Stimulated activated CD4-positive, alpha-beta T cell treated with anti-CD3 and anti-CD28 coated beads, Interleukin-15, amount 100 ng/mL, for 1 hour (primary cell): ENCODE measurements at regions not wholly inside any gene's neighbourhood (a gene's known extent, or its start where the extent isn't known, plus 50 kb on each side); places are given as distances from the start of the nearest gene placed in this dataset.
A peak's percentile ranks its signal among the peaks of the same experiment; 100 is the strongest.
"Not testable (repeated sequence)": the region's sequence is repeated elsewhere in the genome, so short reads cannot be mapped to it uniquely, and the experiment has no call there.

Source experiments
- DNase-seq, 2 donors: peaks; one replicate each; pipeline ENCODE4 v3.0.0-alpha.2; 2020; ENCODE audit warnings: low read depth in 1 of 2, low spot score in 1 of 2

GRCh38 chr20:4635781-4636180, 50.5 kb upstream of the PRNP start:
- DNase-seq = no peak

- no peak for DNase-seq
Observed at GRCh38 chr20:4635342-4635741, 50.9 kb upstream of the PRNP start.

- DNase-seq = no peak
Observed at GRCh38 chr20:4633780-4634179, 52.5 kb upstream of the PRNP start.

GRCh38 chr20:4633379-4633778, 52.9 kb upstream of the PRNP start:
- DNase-seq = no peak

- no peak for DNase-seq
Observed at GRCh38 chr20:4632876-4633275, 53.4 kb upstream of the PRNP start.

GRCh38 chr20:4626228-4626627, 60.0 kb upstream of the PRNP start:
- DNase-seq = no peak

GRCh38 chr20:4625687-4626086, 60.6 kb upstream of the PRNP start:
- DNase-seq = no peak

- DNase-seq = not testable (repeated sequence)
Observed at GRCh38 chr20:4624675-4625336, 61.5 kb upstream of the PRNP start.

GRCh38 chr20:4619144-4619543, 67.1 kb upstream of the PRNP start:
- DNase-seq = not testable (repeated sequence)

GRCh38 chr20:4617484-4617883, 68.8 kb upstream of the PRNP start:
- DNase-seq = no peak

GRCh38 chr20:4617019-4617418, 69.2 kb upstream of the PRNP start:
- DNase-seq = no peak

- peak; percentile 42 to 43 for DNase-seq
Observed at GRCh38 chr20:4613718-4614620, 72.3 kb upstream of the PRNP start.

GRCh38 chr20:4613184-4613583, 73.1 kb upstream of the PRNP start:
- no peak for DNase-seq

- DNase-seq = no peak
Observed at GRCh38 chr20:4610871-4611270, 75.4 kb upstream of the PRNP start.

- DNase-seq = no peak
Observed at GRCh38 chr20:4609511-4609910, 76.7 kb upstream of the PRNP start.

- no peak for DNase-seq
Observed at GRCh38 chr20:4608861-4609260, 77.4 kb upstream of the PRNP start.

- DNase-seq = peak in 1 of 2 donors; percentile 11
Observed at GRCh38 chr20:4607287-4607713, 79.0 kb upstream of the PRNP start.

GRCh38 chr20:4606051-4606450, 80.2 kb upstream of the PRNP start:
- DNase-seq = no peak

- DNase-seq = no peak
Observed at GRCh38 chr20:4605166-4605565, 81.1 kb upstream of the PRNP start.

GRCh38 chr20:4604580-4604979, 81.7 kb upstream of the PRNP start:
- DNase-seq = no peak

GRCh38 chr20:4603724-4604123, 82.5 kb upstream of the PRNP start:
- no peak for DNase-seq

- DNase-seq = no peak
Observed at GRCh38 chr20:4602297-4602631, 84.0 kb upstream of the PRNP start.
